ENCODE measurements at regions not wholly inside any gene's neighbourhood (a gene's known extent, or its start where the extent isn't known, plus 50 kb on each side); places are given as distances from the start of the nearest gene placed in this dataset.

- DNase-seq: no peak
- H3K27ac Mint-ChIP-seq: no peak overlapping the region
- H3K4me3 Mint-ChIP-seq: no peak overlapping the region
- H3K27me3 Mint-ChIP-seq (ENCODE audit: low read depth, poor library complexity): peaks cover 6% of the 10 kb centered on the region
- H3K9me3 Mint-ChIP-seq: no peaks in the 10 kb centered on the region
- no peaks in the 10 kb centered on the region for H3K36me3 Mint-ChIP-seq (ENCODE audit: low read depth)
- H3K4me1 Mint-ChIP-seq: peaks cover 4% of the 10 kb centered on the region
- no peak for TF ChIP-seq CTCF (IDR thresholded peaks at IDR 0.05)
Observed at GRCh38 chr1:194225821-194226220, 1039.4 kb upstream of the B3GALT2 start.

- no peak overlapping the region for H3K4me3 Mint-ChIP-seq
- H3K27ac Mint-ChIP-seq: no peak overlapping the region
- no peak for TF ChIP-seq CTCF (IDR thresholded peaks at IDR 0.05)
- peaks cover 4% of the 10 kb centered on the region for H3K4me1 Mint-ChIP-seq
- peaks cover 3% of the 10 kb centered on the region for H3K9me3 Mint-ChIP-seq
- peaks cover 9% of the 10 kb centered on the region for H3K27me3 Mint-ChIP-seq (ENCODE audit: low read depth, poor library complexity)
- no peak for DNase-seq
- H3K36me3 Mint-ChIP-seq (ENCODE audit: low read depth): no peaks in the 10 kb centered on the region
Observed at GRCh38 chr1:194223596-194223995, 1037.2 kb upstream of the B3GALT2 start.

- no peak for TF ChIP-seq CTCF (IDR thresholded peaks at IDR 0.05)
- H3K27ac Mint-ChIP-seq: no peak overlapping the region
- no peak overlapping the region for H3K4me3 Mint-ChIP-seq
- no peaks in the 10 kb centered on the region for H3K36me3 Mint-ChIP-seq (ENCODE audit: low read depth)
- no peak for DNase-seq
- peaks cover 4% of the 10 kb centered on the region for H3K27me3 Mint-ChIP-seq (ENCODE audit: low read depth, poor library complexity)
- H3K9me3 Mint-ChIP-seq: peaks cover 3% of the 10 kb centered on the region
- H3K4me1 Mint-ChIP-seq: no peaks in the 10 kb centered on the region
Observed at GRCh38 chr1:194215448-194215847, 1029.0 kb upstream of the B3GALT2 start.

GRCh38 chr1:194214735-194215134 is 1028.3 kb upstream of the B3GALT2 start:
- no peaks in the 10 kb centered on the region for H3K36me3 Mint-ChIP-seq (ENCODE audit: low read depth)
- no peak for DNase-seq
- H3K9me3 Mint-ChIP-seq: peaks cover 3% of the 10 kb centered on the region
- no peak for TF ChIP-seq CTCF (IDR thresholded peaks at IDR 0.05)
- no peaks in the 10 kb centered on the region for H3K4me1 Mint-ChIP-seq
- H3K27ac Mint-ChIP-seq: no peak overlapping the region
- no peak overlapping the region for H3K4me3 Mint-ChIP-seq
- no peaks in the 10 kb centered on the region for H3K27me3 Mint-ChIP-seq (ENCODE audit: low read depth, poor library complexity)

GRCh38 chr1:194209920-194210319 is 1023.5 kb upstream of the B3GALT2 start:
- H3K9me3 Mint-ChIP-seq: no peaks in the 10 kb centered on the region
- H3K4me3 Mint-ChIP-seq: no peak overlapping the region
- no peak overlapping the region for H3K27ac Mint-ChIP-seq
- DNase-seq: no peak
- no peak for TF ChIP-seq CTCF (IDR thresholded peaks at IDR 0.05)
- H3K4me1 Mint-ChIP-seq: no peaks in the 10 kb centered on the region
- no peaks in the 10 kb centered on the region for H3K27me3 Mint-ChIP-seq (ENCODE audit: low read depth, poor library complexity)
- no peaks in the 10 kb centered on the region for H3K36me3 Mint-ChIP-seq (ENCODE audit: low read depth)

GRCh38 chr1:194208674-194209073 is 1022.3 kb upstream of the B3GALT2 start:
- Mint-ChIP-seq H3K4me1 (no peaks in the 10 kb centered on the region), H3K9me3 (no peaks in the 10 kb centered on the region), H3K4me3 (no peak overlapping the region), H3K27ac (no peak overlapping the region), H3K36me3 (ENCODE audit: low read depth) (no peaks in the 10 kb centered on the region), H3K27me3 (ENCODE audit: low read depth, poor library complexity) (no peaks in the 10 kb centered on the region)
- no peak for DNase-seq
- no peak for TF ChIP-seq CTCF (IDR thresholded peaks at IDR 0.05)
